ENCODE measurements at regions not wholly inside any gene's neighbourhood (a gene's known extent, or its start where the extent isn't known, plus 50 kb on each side); places are given as distances from the start of the nearest gene placed in this dataset.

- H3K4me3 ChIP-seq (replicated peaks; ENCODE audit: low read depth, low read length) = no peak overlapping the region
- TF ChIP-seq CTCF (IDR thresholded peaks at IDR 0.05; ENCODE audit: low read depth, low read length, missing control alignments) = no peak
- no peak for DNase-seq (ENCODE audit: extremely low read depth, low read depth)
Measured at GRCh38 chr1:90612033-90612432, 105.1 kb downstream of the BARHL2 start.

- no peak overlapping the region for H3K4me3 ChIP-seq (replicated peaks; ENCODE audit: low read depth, low read length)
- no peak for TF ChIP-seq CTCF (IDR thresholded peaks at IDR 0.05; ENCODE audit: low read depth, low read length, missing control alignments)
- no peak for DNase-seq (ENCODE audit: extremely low read depth, low read depth)
Measured at GRCh38 chr1:90607736-90608135, 109.4 kb downstream of the BARHL2 start.

GRCh38 chr1:90605070-90605469, 112.0 kb downstream of the BARHL2 start:
- H3K4me3 ChIP-seq (replicated peaks; ENCODE audit: low read depth, low read length) = no peak overlapping the region
- TF ChIP-seq CTCF (IDR thresholded peaks at IDR 0.05; ENCODE audit: low read depth, low read length, missing control alignments) = no peak
- DNase-seq (ENCODE audit: extremely low read depth, low read depth) = no peak

DNA sequence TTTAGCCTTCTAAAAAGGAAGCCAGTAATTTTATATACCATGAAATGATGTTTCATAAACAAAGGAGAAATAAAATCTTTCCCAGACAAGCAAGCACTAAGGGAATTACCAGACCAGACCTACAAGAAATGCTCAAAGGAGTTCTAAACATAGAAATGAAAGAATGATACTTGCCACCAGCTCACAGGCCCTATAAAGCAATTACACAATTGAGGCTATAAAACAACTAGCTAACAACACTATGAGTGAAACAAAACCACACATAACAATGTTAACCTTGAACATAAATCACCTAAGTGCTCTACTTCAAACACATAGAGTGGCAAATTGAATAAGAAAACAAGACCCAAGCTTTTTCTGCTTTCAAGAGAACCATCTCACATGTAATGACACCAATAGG, 123.8 kb downstream of the BARHL2 start:
- TF ChIP-seq CTCF (IDR thresholded peaks at IDR 0.05; ENCODE audit: low read depth, low read length, missing control alignments) = no peak
- H3K4me3 ChIP-seq (replicated peaks; ENCODE audit: low read depth, low read length) = no peak overlapping the region
- no peak for DNase-seq (ENCODE audit: extremely low read depth, low read depth)

DNA sequence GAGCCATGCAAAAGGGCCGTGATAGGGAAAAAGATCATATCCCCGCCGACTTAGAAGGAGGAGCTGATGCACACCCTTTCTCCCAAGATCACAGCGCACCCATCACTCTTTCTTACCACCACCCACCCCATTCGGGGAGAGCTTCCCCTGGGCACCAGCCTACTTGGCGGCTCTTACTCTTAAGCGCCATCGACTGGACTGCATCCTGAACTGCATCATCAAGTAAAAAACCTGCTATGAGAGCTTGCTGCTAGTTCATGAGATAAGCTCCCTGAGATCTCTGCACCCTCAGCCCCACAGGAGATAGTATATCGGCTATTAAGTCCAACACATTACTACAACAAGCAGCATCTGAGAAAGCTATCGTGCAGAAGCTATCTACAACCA, 125.1 kb downstream of the BARHL2 start:
- DNase-seq (ENCODE audit: extremely low read depth, low read depth) = no peak
- H3K4me3 ChIP-seq (replicated peaks; ENCODE audit: low read depth, low read length) = no peak overlapping the region
- TF ChIP-seq CTCF (IDR thresholded peaks at IDR 0.05; ENCODE audit: low read depth, low read length, missing control alignments) = no peak

DNA sequence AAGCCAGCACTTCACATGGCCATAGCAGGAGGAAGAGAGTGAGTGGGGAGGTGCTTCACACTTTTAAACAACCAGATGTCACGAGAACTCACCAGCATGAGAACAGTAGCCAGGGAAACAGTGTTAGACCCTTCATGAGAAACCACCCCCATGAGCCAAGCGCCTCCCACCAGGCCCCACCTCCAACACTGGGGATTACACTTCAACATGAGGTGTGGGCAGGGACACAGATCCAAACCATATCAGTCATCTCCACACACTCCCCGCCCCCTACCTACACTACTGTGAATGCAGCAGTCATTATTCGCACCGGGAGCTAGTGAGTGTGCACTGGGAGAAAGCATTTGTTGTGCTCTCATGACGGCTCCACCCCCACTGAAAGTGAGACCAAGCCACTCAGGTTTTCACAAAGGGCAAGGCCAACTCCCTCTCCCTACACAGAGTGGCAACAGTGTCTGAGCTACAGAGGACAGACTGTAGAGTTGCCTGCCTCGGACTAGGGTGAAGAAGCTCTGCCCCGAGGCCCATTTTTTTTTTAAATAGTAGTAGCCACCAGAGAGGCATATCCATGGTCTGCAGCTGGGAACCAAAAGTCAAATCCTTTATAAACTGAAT, 125.6 kb downstream of the BARHL2 start:
- DNase-seq (ENCODE audit: extremely low read depth, low read depth) = no peak
- H3K4me3 ChIP-seq (replicated peaks; ENCODE audit: low read depth, low read length) = no peak overlapping the region
- no peak for TF ChIP-seq CTCF (IDR thresholded peaks at IDR 0.05; ENCODE audit: low read depth, low read length, missing control alignments)

- no peak for DNase-seq (ENCODE audit: extremely low read depth, low read depth)
- H3K4me3 ChIP-seq (replicated peaks; ENCODE audit: low read depth, low read length) = no peak overlapping the region
- no peak for TF ChIP-seq CTCF (IDR thresholded peaks at IDR 0.05; ENCODE audit: low read depth, low read length, missing control alignments)
Measured at GRCh38 chr1:90580176-90580575, 136.9 kb downstream of the BARHL2 start.

Measured in HFF-Myc (cell line).